ENCODE measurements at regions not wholly inside any gene's neighbourhood (a gene's known extent, or its start where the extent isn't known, plus 50 kb on each side); places are given as distances from the start of the nearest gene placed in this dataset.

GRCh38 chr2:104518256-104518655, 335.7 kb upstream of the POU3F3 start:
- no peak for DNase-seq (ENCODE audit: low spot score in 2 of 2)
- intact Hi-C loops (cut with DNase I; ENCODE audit: low total_unique reads), result no loop called here
- H3K27me3 ChIP-seq, result no peaks in the 10 kb centered on the region
- TF ChIP-seq POLR2AphosphoS5 (IDR thresholded peaks at IDR 0.05) (no peak), CTCF (IDR thresholded peaks at IDR 0.05) (no peak), POLR2A (IDR thresholded peaks at IDR 0.05) (no peak)
- H3K36me3 ChIP-seq, result no peaks in the 10 kb centered on the region
- H3K27ac ChIP-seq, result no peak overlapping the region
- no peak overlapping the region for H3K4me3 ChIP-seq
- no peaks in the 10 kb centered on the region for H3K9me3 ChIP-seq
- no peaks in the 10 kb centered on the region for H3K4me1 ChIP-seq

GRCh38 chr2:104521247-104521646, 332.7 kb upstream of the POU3F3 start:
- TF ChIP-seq POLR2A (IDR thresholded peaks at IDR 0.05) (no peak), POLR2AphosphoS5 (IDR thresholded peaks at IDR 0.05) (no peak), CTCF (IDR thresholded peaks at IDR 0.05) (no peak)
- Histone ChIP-seq H3K36me3 (no peaks in the 10 kb centered on the region), H3K9me3 (peaks cover 0 to 8% of the 10 kb centered on the region in 2 donors), H3K27me3 (no peaks in the 10 kb centered on the region), H3K4me3 (no peak overlapping the region), H3K27ac (no peak overlapping the region), H3K4me1 (no peaks in the 10 kb centered on the region)
- no peak for DNase-seq (ENCODE audit: low spot score in 2 of 2)
- intact Hi-C loops (cut with DNase I; ENCODE audit: low total_unique reads), result no loop called here

- DNase-seq (ENCODE audit: low spot score in 2 of 2), result no peak
- intact Hi-C loops (cut with DNase I; ENCODE audit: low total_unique reads), result no loop called here
- Histone ChIP-seq H3K4me3 (no peak overlapping the region), H3K36me3 (no peaks in the 10 kb centered on the region), H3K27ac (no peak overlapping the region), H3K9me3 (peaks cover 0 to 8% of the 10 kb centered on the region in 2 donors), H3K27me3 (no peaks in the 10 kb centered on the region), H3K4me1 (no peaks in the 10 kb centered on the region)
- TF ChIP-seq CTCF (IDR thresholded peaks at IDR 0.05), result no peak
- no peak for TF ChIP-seq POLR2A (IDR thresholded peaks at IDR 0.05)
- TF ChIP-seq POLR2AphosphoS5 (IDR thresholded peaks at IDR 0.05), result no peak
Observed at GRCh38 chr2:104523921-104524320, 330.0 kb upstream of the POU3F3 start.

GRCh38 chr2:104528101-104528500, 325.8 kb upstream of the POU3F3 start:
- Histone ChIP-seq H3K4me1 (no peaks in the 10 kb centered on the region), H3K36me3 (no peaks in the 10 kb centered on the region), H3K27ac (no peak overlapping the region), H3K27me3 (no peaks in the 10 kb centered on the region), H3K9me3 (peaks cover 0 to 14% of the 10 kb centered on the region in 2 donors), H3K4me3 (no peak overlapping the region)
- intact Hi-C loops (cut with DNase I; ENCODE audit: low total_unique reads), result no loop called here
- TF ChIP-seq CTCF (IDR thresholded peaks at IDR 0.05) (no peak), POLR2AphosphoS5 (IDR thresholded peaks at IDR 0.05) (no peak), POLR2A (IDR thresholded peaks at IDR 0.05) (no peak)
- DNase-seq (ENCODE audit: low spot score in 2 of 2), result no peak

GRCh38 chr2:104531122-104531521, 322.8 kb upstream of the POU3F3 start:
- no peak overlapping the region for H3K4me3 ChIP-seq
- intact Hi-C loops (cut with DNase I; ENCODE audit: low total_unique reads), result no loop called here
- H3K36me3 ChIP-seq, result no peaks in the 10 kb centered on the region
- peaks cover 0 to 7% of the 10 kb centered on the region in 2 donors for H3K9me3 ChIP-seq
- H3K27ac ChIP-seq, result no peak overlapping the region
- TF ChIP-seq POLR2AphosphoS5 (IDR thresholded peaks at IDR 0.05), result no peak
- no peak for TF ChIP-seq POLR2A (IDR thresholded peaks at IDR 0.05)
- TF ChIP-seq CTCF (IDR thresholded peaks at IDR 0.05), result no peak
- no peaks in the 10 kb centered on the region for H3K27me3 ChIP-seq
- no peaks in the 10 kb centered on the region for H3K4me1 ChIP-seq
- DNase-seq (ENCODE audit: low spot score in 2 of 2), result no peak
